Activated T-cell treated with anti-CD3 and anti-CD28 coated beads for 48 hours (primary cell): ENCODE measurements at regions not wholly inside any gene's neighbourhood (a gene's known extent, or its start where the extent isn't known, plus 50 kb on each side); places are given as distances from the start of the nearest gene placed in this dataset.
A peak's percentile ranks its signal among the peaks of the same experiment; 100 is the strongest.
"Not testable (repeated sequence)": the region's sequence is repeated elsewhere in the genome, so short reads cannot be mapped to it uniquely, and the experiment has no call there.

Experiments
- DNase-seq: peaks from one replicate; pipeline ENCODE4 v3.0.0-alpha.2; 2020; ENCODE audit warnings: low read depth

DNA sequence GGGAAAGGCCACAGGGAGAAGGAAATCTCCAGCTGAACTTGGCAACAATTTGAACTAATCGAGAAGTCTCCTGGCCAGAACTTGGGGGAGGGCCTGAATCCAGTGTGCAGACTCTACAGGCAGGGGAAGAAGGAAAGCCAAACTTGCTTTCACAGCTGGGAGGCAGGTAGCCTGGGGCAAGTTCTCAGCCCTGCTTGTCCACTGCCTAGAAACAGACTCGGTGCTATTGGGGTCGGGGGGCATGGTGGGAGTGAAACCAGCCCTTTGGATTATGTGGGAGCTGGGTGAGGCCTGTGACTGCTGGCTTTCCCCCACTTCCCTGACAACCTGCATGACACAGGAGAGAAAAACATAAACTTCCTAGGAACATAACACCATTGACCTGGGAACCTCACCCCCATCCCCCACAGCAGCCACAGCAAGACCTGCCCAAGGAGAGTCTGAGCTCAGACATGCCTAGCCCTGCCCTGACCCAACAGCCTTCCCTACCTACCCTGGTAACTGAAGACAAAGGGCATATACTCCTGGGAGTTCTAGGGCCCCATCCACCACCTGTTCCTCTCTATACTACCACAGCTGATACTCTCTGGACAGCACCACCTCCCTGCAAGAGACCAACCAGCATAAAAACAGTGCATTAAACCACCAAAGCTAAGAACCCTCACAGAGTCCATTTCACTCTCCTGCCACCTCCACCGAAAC is 103.7 kb upstream of the MNS1 start:
- no peak for DNase-seq

DNA sequence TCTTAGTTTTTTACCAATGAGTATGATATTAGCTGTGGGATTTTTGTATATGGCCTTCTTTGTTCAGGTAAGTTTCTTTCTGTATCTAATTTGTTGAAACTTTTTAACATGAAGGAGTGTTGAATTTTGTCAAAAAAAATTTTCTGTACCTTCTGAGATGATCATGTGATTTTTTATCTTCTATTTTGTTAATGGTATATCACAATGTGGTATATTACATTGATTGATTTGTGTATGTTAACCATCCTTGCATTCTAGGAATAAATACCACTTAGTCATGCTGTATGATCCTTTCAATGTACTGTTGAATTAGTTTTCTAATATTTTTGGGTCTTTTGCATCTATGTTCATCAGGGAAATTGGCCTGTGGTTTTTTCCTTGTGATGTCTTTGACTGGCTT is 92.5 kb upstream of the MNS1 start:
- DNase-seq = no peak

DNA sequence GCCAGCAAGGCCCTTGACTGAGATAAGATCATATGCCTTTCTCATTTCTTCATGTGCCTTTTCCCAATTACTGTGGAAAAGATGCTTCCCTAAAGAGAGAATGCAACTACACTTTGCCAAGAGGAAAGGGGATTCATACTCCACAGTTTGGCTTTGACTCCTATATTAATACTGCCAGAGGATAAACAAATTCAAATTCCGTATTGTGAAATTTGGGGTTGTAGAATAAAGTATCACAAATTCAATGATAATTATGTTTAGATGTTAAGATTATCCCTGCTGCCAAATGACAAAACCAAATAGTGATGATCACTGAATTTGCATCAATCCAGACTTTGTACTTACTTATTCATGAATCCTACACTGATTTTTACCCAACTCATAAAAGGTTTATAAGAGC is 88.5 kb upstream of the MNS1 start:
- no peak for DNase-seq

DNA sequence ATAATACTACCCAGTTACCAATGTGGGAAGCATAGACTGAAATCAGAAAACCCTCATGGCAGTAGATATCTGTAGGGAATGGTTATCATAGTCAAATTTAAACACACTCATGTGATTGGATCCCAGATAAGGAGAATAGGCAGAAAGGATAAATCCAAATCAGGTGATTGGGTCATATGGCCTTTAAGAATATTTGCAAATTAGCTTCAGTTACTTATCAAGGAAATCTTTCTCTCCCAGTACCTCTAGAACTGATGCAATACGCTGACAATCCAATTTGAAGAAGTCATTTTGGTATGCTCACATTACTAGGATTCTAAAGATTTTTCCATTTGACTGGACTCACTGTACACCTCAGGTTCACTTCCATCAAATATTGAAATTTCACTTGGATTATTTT is 87.7 kb upstream of the MNS1 start:
- DNase-seq = no peak

DNA sequence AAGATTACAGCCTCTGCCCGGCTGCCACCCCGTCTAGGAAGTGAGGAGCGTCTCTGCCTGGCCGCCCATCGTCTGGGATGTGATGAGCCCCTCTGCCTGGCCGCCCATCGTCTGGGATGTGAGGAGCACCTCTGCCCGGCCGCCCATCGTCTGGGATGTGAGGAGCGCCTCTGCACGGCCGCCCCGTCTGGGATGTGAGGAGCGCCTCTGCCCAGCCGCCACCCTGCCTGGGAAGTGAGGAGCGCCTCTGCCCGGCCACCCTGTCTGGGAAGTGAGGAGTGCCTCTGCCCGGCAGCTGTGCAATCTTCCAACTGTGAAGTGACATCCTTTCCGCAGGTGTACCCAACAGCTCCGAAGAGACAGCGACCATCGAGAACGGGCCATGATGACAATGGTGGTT is 75.6 kb upstream of the MNS1 start:
- not testable (repeated sequence) for DNase-seq

DNA sequence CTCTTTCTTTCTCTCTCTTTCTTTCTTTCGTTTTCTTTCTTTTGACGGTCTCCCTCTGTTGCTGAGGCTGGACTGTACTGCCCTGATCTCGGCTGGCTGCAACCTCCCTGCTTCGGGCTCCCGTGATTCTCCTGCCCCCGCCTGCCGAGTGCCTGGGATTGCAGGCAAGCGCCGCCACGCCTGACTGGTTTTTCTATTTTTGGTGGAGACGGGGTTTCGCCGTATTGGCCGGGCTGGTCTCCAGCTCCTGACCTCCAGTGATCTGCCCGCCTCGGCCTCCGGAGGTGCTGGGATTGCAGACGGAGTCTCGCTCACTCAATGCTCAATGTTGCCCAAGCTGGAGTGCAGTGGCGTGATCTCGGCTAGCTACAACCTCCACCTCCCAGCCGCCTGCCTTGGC is 75.2 kb upstream of the MNS1 start:
- DNase-seq = not testable (repeated sequence)

DNA sequence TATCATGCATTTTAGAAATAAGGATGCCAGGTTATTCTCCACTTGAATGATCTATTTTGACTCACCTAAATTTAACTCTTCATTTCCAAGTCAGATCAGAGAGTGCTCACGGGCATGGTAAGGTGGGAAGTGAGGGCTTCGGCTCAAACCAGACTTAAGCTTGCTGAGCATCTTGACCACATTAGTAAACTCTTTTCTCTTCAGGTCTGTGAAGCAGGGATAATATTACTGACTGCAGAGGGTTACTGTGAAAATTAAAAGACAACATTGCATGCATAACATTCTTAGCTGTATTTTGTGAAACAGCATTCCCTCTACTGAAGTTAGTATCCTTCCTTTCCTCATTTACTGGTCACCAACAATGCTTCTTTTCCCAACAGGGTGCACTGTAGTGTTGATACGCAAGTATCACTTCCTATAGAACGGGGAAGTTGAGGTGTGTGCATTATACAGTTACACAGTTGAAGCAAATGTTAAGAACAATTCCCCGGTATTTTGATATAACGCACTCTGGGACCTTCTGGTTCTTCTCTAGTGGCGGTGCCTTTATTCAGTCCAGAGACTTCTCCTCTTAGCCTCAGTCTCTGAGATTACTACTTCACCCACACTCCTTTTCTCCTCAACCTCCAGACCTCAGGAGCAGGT is 74.1 kb upstream of the MNS1 start:
- DNase-seq = no peak

DNA sequence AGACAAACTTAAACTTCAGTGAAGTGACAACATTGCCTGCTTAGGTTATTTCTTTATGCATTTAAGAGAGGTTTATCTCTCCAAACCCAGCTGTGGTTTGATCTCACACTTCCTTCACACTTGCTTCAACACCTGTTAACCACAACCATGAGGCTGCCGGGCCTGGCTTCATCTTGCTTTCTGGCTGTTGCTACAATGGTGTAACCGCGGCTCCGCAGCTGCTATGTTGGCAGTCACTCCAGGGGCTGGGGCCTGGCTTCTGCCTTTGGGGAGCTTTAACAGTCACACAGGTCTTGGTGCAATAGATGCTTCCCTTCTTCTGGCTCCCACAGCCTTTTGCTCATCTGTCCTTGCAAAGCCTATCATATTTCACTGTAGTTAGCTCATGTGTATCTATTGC is 72.9 kb upstream of the MNS1 start:
- DNase-seq = peak; percentile 3

DNA sequence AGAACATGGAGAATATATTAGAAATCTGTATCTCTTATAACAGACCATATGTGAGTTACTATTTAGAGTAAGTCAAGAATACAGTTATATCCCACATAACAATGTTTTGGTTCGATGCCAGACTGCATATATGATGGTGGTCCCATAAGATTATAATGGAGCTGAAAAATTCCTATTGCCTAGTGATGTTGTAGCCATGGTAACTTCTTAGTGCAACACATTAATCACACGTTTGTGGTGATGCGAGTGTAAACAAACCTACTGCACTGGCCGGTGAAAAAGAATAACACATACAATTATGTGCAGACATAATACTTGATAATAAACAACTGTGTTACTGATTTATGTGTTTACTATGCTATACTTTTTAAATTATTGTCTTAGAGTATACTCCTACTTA is 69.8 kb upstream of the MNS1 start:
- DNase-seq = no peak

DNA sequence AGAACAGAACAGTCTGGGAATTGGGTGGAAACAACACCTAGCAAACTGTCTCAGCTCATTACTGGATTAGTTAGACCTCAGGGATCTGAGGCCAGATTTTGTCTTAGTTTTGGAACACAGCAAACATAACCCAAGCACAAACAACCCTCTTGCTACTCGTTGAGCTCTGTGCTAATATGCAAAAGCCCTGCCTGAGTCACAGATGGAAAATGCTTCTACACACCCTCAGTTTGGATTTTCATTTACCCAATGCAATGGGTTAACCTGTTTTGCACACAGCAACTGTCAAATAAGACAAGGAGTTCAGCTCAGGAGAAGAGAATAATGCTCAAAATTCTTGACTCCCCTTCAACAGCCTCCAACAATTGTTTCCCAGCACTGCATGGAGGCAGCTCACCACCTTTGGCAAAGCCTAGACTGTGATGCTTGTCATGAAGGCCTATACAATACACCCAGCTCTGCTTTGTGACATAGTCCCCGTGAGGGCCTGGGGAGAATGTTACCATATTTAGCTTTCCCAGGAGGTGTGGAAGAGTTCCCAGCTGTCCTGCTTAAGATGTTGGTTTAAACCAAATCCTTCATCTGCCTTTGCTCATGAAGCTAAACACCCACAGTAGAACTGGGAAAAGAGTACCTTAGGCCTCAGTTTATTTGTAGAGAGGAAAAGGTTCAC is 68.9 kb upstream of the MNS1 start:
- no peak for DNase-seq

DNA sequence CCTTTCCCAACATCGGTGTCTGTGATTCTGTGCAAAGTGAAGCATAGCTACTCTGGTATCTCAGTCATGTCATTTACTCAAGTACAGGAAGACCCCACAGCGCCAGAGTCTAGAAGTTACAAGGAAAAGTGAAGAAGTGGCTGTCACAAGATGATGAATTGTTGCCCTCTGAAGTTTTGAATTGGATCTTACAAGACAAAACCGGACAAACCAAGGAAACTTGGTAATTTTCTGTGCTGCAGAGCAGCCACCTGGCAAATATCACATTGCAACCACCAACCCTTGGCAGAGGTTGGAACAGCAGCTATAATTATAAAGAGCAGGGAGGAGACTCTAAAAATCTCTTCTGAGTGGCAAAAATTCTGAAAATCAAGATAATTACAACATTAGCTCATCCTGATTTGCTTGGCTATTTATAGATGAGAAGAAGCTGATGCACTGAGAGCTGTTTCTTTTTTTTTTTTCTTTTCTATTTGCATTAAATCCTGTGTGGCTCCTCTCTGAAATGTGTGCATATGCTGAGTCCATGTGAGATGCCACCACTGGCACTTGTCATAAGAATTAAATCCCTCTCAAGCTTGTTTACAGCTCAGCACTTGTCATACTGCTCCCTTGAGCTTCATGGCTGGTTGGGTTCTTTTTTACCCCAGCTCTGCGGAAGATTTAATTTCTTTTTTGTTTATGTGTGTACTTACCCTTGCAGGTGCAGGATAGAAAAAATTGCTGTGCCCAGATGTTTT is 68.0 kb upstream of the MNS1 start:
- no peak for DNase-seq

DNA sequence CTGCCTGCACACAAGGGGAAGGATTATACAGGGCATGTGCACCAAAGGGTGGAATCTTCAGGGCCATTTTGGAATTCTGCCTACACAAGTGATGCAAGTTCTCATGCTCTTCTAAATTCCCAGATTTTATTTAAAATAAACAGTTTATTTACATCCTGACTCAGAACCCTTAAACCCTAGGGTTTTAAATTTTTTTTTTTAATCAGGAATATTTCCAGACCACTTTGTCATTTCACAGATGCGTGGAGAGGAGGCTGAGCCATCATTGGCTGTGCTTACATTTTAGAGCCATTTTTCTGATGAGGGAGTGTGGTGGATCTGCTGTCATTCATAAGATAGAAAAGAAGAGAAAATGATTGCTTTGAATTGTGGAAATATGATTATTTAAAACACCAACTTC is 65.2 kb upstream of the MNS1 start:
- DNase-seq = no peak

DNA sequence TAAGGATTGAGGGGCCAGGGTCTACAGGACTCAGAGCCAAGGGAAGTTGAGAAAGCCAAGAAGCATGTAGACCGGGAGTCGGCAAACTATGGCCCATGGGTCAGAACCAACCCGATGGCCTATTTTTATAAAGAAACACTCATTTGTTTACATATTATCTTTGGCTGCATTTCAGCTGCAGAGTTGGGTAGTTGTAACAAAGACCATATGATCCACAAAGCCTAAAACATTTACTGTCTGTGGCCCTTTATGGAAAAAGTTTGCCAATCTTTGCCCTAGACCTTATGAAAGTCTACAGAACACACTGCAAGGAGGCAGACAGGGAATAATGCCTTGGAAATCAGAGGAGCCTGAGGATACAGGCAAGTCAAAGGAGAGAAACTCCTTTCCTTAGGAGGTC is 63.2 kb upstream of the MNS1 start:
- no peak for DNase-seq

DNA sequence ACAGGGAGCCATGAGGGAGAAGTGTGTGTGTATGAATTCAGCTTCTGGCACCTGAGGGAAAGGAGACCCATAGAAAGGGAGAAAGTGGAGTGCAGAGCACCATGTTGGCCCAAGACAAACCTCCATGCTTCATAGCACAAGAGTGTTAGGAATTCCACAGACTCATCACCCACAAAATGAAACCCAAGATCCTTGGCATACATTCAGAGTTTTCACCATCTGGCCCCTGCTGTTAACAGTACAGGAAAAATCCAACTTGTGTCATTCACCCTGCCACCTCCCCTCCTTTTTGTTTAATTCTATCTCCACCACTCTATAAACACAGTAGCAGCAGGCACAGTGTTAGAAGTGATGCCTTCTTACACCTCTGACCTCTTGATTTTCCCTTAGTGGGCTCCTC is 60.0 kb upstream of the MNS1 start:
- no peak for DNase-seq

DNA sequence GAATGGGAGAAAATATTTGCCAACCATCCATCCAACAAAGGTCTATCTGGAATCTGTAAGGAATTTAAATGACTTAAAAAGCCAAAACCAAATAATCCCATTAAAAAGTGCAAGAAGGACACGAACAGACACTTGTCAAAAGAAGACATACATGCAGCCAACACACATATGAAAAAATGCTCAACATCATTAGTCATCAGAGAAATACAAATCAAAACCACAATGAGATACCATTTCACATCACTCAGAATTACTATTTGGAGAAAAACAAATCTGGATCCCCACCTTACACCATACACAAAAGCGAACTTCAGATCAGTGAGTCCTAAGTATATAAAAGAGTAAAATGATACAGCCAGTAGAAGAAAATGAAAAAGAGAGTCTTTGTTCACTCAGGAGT is 58.6 kb upstream of the MNS1 start:
- DNase-seq = no peak

DNA sequence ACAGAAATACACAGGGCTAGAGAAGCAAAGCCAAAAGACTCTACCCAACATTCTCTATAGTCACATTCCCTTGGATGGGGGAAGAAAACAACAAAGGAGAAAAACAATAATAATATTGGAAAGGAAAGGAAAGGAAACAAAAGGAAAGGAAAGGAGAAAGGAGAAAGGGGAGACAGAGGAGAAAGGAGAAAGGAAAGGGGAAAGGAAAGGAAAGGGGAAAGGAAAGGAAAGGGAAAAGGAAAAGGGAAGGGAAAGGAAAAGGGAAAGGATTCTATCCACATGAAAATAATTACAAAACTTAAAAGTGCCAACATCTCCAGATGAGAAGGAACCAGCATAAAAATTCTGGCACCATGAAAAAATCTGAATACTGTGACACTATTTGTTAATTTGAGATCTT is 54.1 kb upstream of the MNS1 start:
- no peak for DNase-seq
